NCI-H128 (cell line): ENCODE measurements at regions not wholly inside any gene's neighbourhood (a gene's known extent, or its start where the extent isn't known, plus 50 kb on each side); places are given as distances from the start of the nearest gene placed in this dataset.

Source experiments
- DNase-seq: peaks from one replicate; lab custom pipeline; 2025; ENCODE audit not compliant: unreplicated experiment; lab: John Stamatoyannopoulos, UW

- DNase-seq: no peak
Observed at GRCh38 chr10:21068026-21068656, 171.0 kb upstream of the NEBL start.

GRCh38 chr10:21065621-21066248 lies 168.6 kb upstream of the NEBL start:
- DNase-seq: no peak

DNA sequence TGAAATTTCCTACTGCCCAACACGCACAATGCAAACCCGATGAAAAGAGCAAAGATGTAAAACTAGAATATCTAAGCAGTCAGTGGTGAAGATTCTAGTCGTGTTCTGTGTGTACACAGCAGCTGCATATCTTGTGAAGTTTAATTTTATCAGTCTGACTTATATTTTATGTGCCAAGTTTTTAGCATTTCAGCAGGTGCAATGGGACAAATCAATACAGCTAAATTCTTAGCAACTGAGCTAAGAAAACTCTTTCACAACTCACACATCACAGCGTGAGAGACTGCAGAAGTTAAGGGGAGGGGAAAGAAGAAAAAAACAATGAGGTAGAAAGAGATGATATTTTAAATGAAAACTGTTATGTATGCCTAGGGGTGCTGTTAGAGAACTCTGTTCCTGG lies 164.9 kb upstream of the NEBL start:
- DNase-seq: no peak

GRCh38 chr10:21061184-21061583 lies 164.1 kb upstream of the NEBL start:
- no peak for DNase-seq

DNA sequence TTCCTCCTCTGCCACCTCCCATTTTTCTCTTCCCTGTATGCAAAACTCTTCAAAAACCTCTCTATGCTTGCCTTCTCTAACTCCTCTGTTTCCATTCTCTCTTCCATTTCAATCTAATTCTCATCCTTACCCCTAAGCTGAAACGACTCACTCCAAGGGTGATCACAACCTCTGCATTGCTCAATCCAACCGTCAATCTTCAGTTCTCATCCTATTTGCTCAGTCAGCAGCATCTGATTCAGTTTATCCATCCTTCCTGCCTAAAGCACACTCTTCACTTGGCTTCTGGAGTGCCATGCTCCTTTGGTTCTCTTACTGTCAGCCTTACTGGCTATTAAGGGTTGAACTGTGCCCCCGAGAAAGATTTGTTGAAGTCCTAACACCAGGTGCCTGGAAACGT lies 163.5 kb upstream of the NEBL start:
- DNase-seq: no peak

- DNase-seq: no peak
Observed at GRCh38 chr10:21057989-21058388, 160.9 kb upstream of the NEBL start.

GRCh38 chr10:21057436-21057835 lies 160.3 kb upstream of the NEBL start:
- DNase-seq: no peak

- no peak for DNase-seq
Observed at GRCh38 chr10:21056461-21056860, 159.3 kb upstream of the NEBL start.

GRCh38 chr10:21055339-21056135 lies 158.4 kb upstream of the NEBL start:
- no peak for DNase-seq

- no peak for DNase-seq
Observed at GRCh38 chr10:21053953-21054690, 157.0 kb upstream of the NEBL start.

GRCh38 chr10:21052709-21053104 lies 155.6 kb upstream of the NEBL start:
- DNase-seq: no peak

DNA sequence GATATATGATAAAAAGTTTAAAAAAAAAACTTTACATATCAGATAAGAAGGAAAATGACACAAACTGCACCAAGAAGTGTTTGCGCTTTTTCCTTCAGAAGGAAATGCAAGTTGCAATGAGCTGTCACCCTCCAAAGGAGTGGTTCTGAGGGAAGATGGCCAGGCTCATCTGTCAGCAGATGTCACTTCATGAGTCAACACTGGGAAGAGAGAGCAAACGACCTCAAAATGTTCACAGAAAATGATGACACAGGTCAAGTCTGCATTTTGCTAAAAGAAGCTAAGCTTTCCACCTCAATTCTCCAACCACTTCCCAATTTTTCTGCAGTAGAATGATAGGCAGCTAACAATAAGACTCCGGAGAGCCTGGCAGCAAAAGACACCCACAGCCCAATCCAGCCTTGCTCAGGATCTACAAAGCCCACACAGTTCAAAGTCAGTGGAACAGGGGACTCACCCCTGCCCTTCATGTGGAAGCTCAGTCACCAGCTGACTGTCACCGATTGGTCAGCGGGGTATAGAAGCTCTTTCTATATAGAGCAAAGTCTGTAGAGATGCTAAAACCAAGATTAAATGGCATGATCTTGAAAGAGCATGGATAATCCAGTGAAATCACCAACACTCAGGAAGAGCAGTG lies 155.1 kb upstream of the NEBL start:
- no peak for DNase-seq

DNA sequence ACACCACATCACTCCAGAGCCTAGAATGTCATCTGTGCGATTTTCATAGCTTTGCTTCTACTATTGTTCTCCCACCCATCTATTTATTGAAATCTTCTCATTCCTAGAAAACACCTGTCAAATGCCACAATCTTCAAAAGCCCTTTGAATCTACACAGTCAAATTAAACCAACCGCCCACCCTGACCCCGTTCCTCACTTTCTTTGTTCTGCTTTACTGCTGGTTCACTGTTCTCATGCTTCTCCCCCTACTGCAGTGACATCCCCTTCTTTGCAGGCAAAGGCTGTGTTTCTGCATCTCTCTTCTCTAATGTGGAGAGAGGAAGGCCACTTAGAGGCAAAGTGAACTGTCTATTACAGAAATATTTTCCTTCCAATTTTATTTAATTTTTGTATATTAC lies 152.4 kb upstream of the NEBL start:
- no peak for DNase-seq

- no peak for DNase-seq
Observed at GRCh38 chr10:21048068-21048467, 151.0 kb upstream of the NEBL start.

DNA sequence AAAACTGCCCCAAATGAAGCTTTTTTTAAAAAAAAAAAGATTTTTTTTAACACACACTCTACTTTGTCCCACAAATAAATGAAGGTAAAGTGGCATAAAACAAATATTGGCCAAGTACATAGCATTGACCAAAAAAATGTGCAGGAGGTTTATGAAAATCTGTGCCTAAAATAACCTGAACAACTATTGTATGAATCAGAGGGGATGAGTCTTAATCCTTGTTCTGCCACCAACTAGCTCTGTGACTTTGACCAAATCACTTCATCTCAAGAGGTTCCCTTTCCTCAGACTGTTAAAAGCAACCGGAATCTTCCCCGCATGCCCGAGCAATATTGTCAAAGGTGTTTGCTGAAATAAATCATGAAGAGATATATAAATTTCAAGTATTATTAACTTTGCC lies 150.4 kb upstream of the NEBL start:
- DNase-seq: no peak

GRCh38 chr10:21047096-21047495 lies 150.0 kb upstream of the NEBL start:
- DNase-seq: no peak

GRCh38 chr10:21043044-21043443 lies 145.9 kb upstream of the NEBL start:
- DNase-seq: no peak

GRCh38 chr10:21042536-21042935 lies 145.4 kb upstream of the NEBL start:
- no peak for DNase-seq

DNA sequence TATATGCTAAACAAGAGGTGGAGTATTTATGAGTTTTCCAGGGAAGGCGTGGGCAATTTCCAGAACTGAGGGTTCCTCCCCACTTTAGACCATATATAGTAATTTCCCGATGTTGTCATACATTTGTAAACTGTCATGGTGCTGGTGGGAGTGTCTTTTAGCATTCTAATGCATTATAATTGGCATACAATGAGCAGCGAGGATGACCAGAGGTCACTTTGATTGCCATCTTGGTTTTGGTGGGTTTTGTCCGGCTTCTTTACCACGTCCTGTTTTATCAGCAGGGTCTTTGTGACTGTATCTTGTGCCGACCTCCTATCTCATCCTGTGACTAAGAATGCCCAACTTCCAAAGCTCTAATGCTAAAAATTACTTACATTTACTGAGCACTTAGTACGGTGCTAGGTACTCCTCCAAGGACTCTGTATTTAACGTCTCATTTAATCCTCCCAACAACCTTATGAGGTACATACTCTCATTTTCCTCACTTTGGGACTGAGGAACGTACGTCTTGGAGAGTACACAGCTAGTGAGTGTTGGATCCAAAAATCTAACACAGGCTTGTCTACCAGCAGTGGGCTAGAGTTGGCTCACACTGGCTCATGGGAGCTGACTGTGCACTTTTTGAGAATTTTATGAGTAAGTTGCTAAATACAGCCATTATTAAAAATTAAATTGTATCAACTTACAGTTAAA lies 144.8 kb upstream of the NEBL start:
- no peak for DNase-seq

DNA sequence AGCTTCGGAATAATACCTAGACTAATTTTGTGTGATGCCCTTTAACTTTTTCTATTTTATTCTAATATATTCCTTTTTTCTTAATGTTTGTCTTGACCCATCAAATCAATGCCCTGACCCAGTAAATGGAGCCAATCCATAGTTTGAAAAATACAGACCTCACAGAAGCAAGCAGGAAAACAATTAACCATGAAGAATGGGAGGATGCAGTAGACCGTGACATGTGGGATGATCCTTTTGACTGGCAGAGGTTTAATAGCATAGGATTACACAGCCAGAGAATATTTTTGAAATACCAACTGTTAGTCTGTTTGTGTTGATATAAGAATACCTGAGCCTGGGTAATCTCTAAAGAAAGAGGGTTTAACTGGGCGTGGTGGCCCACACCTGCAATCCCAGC lies 142.6 kb upstream of the NEBL start:
- DNase-seq: no peak

DNA sequence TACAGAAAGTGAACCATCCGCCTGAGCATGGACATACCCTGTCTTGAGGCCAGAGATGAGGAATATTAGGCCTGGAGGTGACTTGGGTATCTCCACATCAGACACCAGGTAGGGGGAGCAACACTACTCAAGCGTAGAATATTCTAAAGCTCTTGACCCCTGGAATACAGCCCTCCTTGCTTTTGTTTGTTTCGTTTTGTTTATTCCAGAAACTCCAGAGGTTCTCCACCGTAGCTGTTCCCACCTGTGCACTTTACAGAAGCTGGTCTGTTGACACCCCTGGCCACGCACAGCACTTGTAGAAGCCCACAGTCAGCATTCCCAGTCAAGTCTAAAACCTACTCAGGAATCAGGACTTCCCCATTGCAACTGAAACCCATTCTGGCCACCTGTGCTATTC lies 139.6 kb upstream of the NEBL start:
- no peak for DNase-seq
